Epithelial cell of esophagus (primary cell): ENCODE measurements at regions not wholly inside any gene's neighbourhood (a gene's known extent, or its start where the extent isn't known, plus 50 kb on each side); places are given as distances from the start of the nearest gene placed in this dataset.
A peak's percentile ranks its signal among the peaks of the same experiment; 100 is the strongest.

Source experiments
- DNase-seq: peaks from one replicate; pipeline ENCODE4 v3.0.0; 2010; ENCODE audit warnings: low read depth
- H3K4me3 ChIP-seq: 2 replicates; pipeline ENCODE4 v1.5.1; 2011; ENCODE audit warnings: mild to moderate bottlenecking, low read length, control low read depth
- TF ChIP-seq, protein P1 (sequence below): IDR thresholded peaks from 2 replicates; pipeline ENCODE4 v1.5.1; 2011; ENCODE audit warnings: low read depth, mild to moderate bottlenecking, low read length, control low read depth, inconsistent platforms; ENCODE audit not compliant: insufficient read depth; ENCODE audit errors: missing control alignments

GRCh38 chr6:120211955-120212792 lies 862.6 kb upstream of the MAN1A1 start:
- peak; percentile 71 for DNase-seq

GRCh38 chr6:120202878-120203277 lies 853.3 kb upstream of the MAN1A1 start:
- no peak overlapping the region for H3K4me3 ChIP-seq
- DNase-seq: peak; percentile 66
- TF ChIP-seq, protein P1, sequence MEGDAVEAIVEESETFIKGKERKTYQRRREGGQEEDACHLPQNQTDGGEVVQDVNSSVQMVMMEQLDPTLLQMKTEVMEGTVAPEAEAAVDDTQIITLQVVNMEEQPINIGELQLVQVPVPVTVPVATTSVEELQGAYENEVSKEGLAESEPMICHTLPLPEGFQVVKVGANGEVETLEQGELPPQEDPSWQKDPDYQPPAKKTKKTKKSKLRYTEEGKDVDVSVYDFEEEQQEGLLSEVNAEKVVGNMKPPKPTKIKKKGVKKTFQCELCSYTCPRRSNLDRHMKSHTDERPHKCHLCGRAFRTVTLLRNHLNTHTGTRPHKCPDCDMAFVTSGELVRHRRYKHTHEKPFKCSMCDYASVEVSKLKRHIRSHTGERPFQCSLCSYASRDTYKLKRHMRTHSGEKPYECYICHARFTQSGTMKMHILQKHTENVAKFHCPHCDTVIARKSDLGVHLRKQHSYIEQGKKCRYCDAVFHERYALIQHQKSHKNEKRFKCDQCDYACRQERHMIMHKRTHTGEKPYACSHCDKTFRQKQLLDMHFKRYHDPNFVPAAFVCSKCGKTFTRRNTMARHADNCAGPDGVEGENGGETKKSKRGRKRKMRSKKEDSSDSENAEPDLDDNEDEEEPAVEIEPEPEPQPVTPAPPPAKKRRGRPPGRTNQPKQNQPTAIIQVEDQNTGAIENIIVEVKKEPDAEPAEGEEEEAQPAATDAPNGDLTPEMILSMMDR: no peak

More at GRCh38 chr6:120211955-120212792, 862.6 kb upstream of the MAN1A1 start:
- no peak overlapping the region for H3K4me3 ChIP-seq
- TF ChIP-seq, protein P1: no peak

DNA sequence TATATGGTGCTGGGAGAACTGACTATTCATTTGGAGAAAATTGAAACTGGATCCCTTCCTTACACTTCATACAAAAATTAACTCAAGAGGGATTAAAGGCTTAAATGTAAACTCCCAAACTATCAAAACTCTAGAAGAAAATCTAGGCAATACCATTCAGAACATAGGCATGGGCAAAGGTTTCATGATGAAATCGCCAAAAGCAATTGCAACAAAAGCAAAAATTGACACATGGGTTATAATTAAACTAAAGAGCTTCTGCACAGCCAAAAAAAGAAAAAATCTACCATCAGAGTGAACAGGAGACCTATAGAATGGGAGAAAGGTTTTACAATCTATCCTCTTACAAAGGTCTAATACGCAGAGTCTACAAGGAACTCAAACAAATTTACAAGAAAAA lies 851.3 kb upstream of the MAN1A1 start:
- H3K4me3 ChIP-seq: no peak overlapping the region
- TF ChIP-seq, protein P1: no peak
- DNase-seq: no peak

DNA sequence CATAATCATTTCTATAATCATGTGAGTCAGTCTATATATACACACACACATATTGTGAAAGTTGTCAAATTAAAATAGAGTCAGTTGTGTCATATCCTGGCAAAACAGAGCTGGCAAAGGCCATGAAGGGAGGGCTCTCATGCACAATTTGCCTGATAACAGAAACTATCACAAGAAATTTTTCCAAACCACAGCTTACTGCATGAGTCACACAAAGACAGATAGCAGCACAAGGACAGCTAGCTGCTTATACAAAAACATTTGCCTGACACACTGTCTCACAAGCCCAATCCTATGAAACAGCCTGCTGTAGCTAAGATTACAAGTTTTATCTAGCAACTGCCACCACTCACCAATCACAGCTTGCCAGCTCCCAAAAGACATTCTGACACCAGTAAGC lies 848.5 kb upstream of the MAN1A1 start:
- TF ChIP-seq, protein P1: no peak
- H3K4me3 ChIP-seq: no peak overlapping the region
- DNase-seq: peak; percentile 58

DNA sequence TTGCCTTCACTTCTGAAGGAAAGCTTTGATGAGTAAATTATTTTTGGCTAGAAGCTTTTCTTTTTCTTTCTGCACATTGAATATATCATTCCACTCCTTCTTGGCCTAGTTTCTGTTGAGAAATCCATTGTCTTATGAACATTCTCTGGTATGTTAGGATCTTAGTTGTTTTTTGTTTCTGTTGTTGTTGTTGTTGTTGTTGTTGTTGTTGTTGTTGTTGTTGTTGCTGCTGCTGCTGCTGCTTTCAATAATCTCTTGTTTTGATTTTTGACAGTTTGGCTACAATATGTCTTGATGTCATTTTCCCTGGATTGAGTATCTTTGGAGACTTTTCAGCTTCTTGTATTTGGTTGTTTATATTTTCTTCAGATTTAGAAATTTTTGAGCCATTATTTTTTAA lies 836.5 kb upstream of the MAN1A1 start:
- H3K4me3 ChIP-seq: no peak overlapping the region
- no peak for DNase-seq
- TF ChIP-seq, protein P1: no peak

DNA sequence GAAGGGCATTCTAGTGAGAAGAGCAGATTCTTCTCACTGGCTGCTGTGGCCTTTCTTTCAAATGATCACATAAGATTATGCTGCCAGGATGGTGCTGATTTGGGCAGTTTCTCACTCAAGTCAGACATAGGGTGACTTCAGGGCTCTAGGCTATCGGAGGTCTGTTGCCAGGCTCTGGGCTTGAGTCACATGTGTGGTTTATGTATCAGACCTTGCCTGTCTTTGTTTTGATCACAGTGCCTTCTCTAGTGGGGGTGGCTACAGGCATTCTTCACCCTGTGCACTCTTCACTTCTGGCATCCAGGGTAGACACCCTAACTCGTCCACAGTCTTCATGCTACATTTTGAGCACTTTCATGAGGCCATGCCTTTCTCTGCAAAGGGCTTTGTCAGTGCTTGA lies 823.7 kb upstream of the MAN1A1 start:
- no peak overlapping the region for H3K4me3 ChIP-seq
- TF ChIP-seq, protein P1: no peak
- DNase-seq: peak; percentile 11

- TF ChIP-seq, protein P1: no peak
- H3K4me3 ChIP-seq: no peak overlapping the region
- DNase-seq: no peak
Measured at GRCh38 chr6:120164531-120164930, 815.0 kb upstream of the MAN1A1 start.
